ENCODE measurements at regions not wholly inside any gene's neighbourhood (a gene's known extent, or its start where the extent isn't known, plus 50 kb on each side); places are given as distances from the start of the nearest gene placed in this dataset.
A peak's percentile ranks its signal among the peaks of the same experiment; 100 is the strongest.

DNA sequence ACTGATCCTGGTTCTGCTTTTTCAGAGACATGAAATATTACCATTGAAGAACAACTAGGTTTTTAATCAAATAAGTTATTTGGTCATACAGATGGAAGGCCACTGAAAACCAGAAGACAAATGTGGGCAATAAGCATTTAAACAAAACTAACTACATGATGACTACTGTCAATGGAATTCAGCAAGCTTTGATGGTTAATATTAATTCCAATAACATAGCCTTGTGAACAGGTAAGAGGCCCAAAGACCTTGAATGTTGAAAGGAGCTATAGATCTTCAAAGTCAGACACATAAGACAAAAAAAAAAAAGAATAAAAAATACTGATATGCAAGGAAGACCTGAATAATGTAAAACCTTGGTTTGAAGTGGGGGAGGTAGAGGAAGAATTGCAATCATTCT is 1955.6 kb upstream of the CELF4 start:
- no peaks in the 10 kb centered on the region for H4K20me1 ChIP-seq (ENCODE audit: low read depth)
- no peaks in the 10 kb centered on the region for H3K9me3 Mint-ChIP-seq
- H3K27me3 Mint-ChIP-seq (ENCODE audit: insufficient read depth, low read depth) = peaks cover 2% of the 10 kb centered on the region
- H3K79me2 ChIP-seq (ENCODE audit: low read depth) = no peaks in the 10 kb centered on the region
- no peak for TF ChIP-seq EZH2 (IDR thresholded peaks at IDR 0.05)
- no peak for DNase-seq (ENCODE audit: low spot score)
- H3K9me3 ChIP-seq (ENCODE audit: low read depth) = no peaks in the 10 kb centered on the region
- no peaks in the 10 kb centered on the region for H3K36me3 Mint-ChIP-seq
- no peak overlapping the region for H3K4me2 ChIP-seq
- H3K4me3 Mint-ChIP-seq = no peak overlapping the region
- no peaks in the 10 kb centered on the region for H3K4me1 ChIP-seq
- no peak overlapping the region for H3K9ac ChIP-seq
- H3K27me3 ChIP-seq = no peaks in the 10 kb centered on the region
- no peaks in the 10 kb centered on the region for H3K36me3 ChIP-seq
- peaks cover 3% of the 10 kb centered on the region for H3K4me1 Mint-ChIP-seq
- no peak overlapping the region for H3K4me3 ChIP-seq
- H3F3A ChIP-seq (ENCODE audit: low read depth) = no peaks in the 10 kb centered on the region
- H3K27ac Mint-ChIP-seq = no peak overlapping the region
- H3K27ac ChIP-seq = no peak overlapping the region
- H2AFZ ChIP-seq (replicated peaks) = no peak overlapping the region

DNA sequence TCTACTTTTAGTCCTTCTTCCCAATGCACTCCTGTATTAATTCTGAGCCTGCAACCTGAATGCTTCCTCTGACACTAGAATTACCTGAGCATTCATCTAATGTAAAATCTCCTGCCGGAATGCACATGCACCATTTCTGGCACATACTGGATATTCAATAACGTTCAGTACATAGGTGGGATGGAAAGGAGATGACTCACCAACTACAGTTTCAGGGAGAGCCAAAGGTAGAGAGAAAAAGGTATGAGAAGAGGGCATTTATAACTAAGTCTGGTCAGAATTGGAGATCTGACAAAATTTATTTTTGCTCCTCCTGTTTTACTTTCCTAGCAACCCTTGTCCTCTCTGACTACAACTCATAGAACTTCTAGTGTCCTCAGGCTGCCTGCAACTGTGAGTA is 1954.1 kb upstream of the CELF4 start:
- Histone ChIP-seq H3K4me3 (no peak overlapping the region), H3K36me3 (no peaks in the 10 kb centered on the region), H4K20me1 (ENCODE audit: low read depth) (no peaks in the 10 kb centered on the region), H2AFZ (replicated peaks) (no peak overlapping the region), H3K4me2 (no peak overlapping the region), H3K9me3 (ENCODE audit: low read depth) (no peaks in the 10 kb centered on the region), H3F3A (ENCODE audit: low read depth) (no peaks in the 10 kb centered on the region), H3K9ac (no peak overlapping the region), H3K4me1 (peaks cover 6% of the 10 kb centered on the region), H3K27ac (no peak overlapping the region), H3K79me2 (ENCODE audit: low read depth) (no peaks in the 10 kb centered on the region), H3K27me3 (no peaks in the 10 kb centered on the region)
- Mint-ChIP-seq H3K27ac (no peak overlapping the region), H3K27me3 (ENCODE audit: insufficient read depth, low read depth) (peaks cover 2% of the 10 kb centered on the region), H3K36me3 (no peaks in the 10 kb centered on the region), H3K9me3 (no peaks in the 10 kb centered on the region), H3K4me3 (no peak overlapping the region), H3K4me1 (peaks cover 3% of the 10 kb centered on the region)
- DNase-seq (ENCODE audit: low spot score) = no peak
- TF ChIP-seq, protein P1, sequence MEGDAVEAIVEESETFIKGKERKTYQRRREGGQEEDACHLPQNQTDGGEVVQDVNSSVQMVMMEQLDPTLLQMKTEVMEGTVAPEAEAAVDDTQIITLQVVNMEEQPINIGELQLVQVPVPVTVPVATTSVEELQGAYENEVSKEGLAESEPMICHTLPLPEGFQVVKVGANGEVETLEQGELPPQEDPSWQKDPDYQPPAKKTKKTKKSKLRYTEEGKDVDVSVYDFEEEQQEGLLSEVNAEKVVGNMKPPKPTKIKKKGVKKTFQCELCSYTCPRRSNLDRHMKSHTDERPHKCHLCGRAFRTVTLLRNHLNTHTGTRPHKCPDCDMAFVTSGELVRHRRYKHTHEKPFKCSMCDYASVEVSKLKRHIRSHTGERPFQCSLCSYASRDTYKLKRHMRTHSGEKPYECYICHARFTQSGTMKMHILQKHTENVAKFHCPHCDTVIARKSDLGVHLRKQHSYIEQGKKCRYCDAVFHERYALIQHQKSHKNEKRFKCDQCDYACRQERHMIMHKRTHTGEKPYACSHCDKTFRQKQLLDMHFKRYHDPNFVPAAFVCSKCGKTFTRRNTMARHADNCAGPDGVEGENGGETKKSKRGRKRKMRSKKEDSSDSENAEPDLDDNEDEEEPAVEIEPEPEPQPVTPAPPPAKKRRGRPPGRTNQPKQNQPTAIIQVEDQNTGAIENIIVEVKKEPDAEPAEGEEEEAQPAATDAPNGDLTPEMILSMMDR (IDR thresholded peaks at IDR 0.05) = no peak
- TF ChIP-seq EZH2phosphoT487 (IDR thresholded peaks at IDR 0.05) (no peak), EZH2 (IDR thresholded peaks at IDR 0.05) (no peak)

DNA sequence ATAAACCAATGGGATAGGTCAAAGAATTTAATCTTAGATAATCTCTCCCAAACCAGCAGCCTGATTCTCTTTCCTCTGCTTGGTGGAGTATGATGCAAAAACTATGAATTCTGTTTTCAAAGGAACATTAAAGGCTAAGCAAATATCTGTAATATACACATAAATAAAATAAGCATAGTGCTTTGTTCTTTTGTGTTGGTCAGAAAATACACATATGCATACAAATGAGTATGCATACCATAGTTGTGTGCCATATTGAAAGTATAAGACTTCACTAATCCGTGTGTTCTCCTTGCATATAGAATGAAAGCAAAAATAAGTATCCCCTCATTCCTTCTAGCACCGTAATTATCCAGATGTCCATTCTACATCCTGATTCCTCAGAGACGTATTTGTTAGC is 1949.7 kb upstream of the CELF4 start:
- Histone ChIP-seq H3K36me3 (no peaks in the 10 kb centered on the region), H3K4me1 (peaks cover 24% of the 10 kb centered on the region), H3K27ac (no peak overlapping the region), H3K4me2 (peak overlapping the region; percentile 15), H4K20me1 (ENCODE audit: low read depth) (no peaks in the 10 kb centered on the region), H3K9ac (no peak overlapping the region), H3K4me3 (no peak overlapping the region), H3K79me2 (ENCODE audit: low read depth) (no peaks in the 10 kb centered on the region), H3K9me3 (ENCODE audit: low read depth) (no peaks in the 10 kb centered on the region), H3F3A (ENCODE audit: low read depth) (no peaks in the 10 kb centered on the region), H3K27me3 (no peaks in the 10 kb centered on the region), H2AFZ (replicated peaks) (no peak overlapping the region)
- peaks cover 1% of the 10 kb centered on the region for H3K36me3 Mint-ChIP-seq
- no peak overlapping the region for H3K4me3 Mint-ChIP-seq
- peaks cover 16% of the 10 kb centered on the region for H3K4me1 Mint-ChIP-seq
- DNase-seq (ENCODE audit: low spot score) = no peak
- H3K9me3 Mint-ChIP-seq = no peaks in the 10 kb centered on the region
- no peaks in the 10 kb centered on the region for H3K27me3 Mint-ChIP-seq (ENCODE audit: insufficient read depth, low read depth)
- TF ChIP-seq, protein P1 (IDR thresholded peaks at IDR 0.05) = no peak
- TF ChIP-seq EZH2phosphoT487 (IDR thresholded peaks at IDR 0.05) (no peak), EZH2 (IDR thresholded peaks at IDR 0.05) (no peak)
- H3K27ac Mint-ChIP-seq = no peak overlapping the region

DNA sequence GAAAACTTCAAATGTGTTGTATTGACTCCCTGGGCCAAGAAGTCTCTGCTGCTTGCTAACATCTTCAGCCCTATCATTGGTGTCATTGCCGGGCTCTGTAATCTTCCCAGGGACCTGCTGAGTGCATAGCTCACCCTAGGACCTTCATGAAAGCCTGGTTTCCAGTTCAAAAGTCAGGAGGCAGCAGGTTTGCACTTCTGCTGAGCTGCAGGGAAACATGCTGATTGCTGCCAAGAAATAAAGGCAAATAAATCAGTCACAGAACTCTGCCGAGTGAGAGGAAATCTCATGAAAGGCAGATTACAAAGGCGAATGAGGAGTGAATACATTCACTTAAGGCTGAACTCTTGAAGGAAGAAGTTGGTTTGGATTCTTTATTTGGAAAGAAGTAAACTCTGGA is 1947.6 kb upstream of the CELF4 start:
- H4K20me1 ChIP-seq (ENCODE audit: low read depth) = no peaks in the 10 kb centered on the region
- no peaks in the 10 kb centered on the region for H3K9me3 ChIP-seq (ENCODE audit: low read depth)
- Mint-ChIP-seq H3K27ac (no peak overlapping the region), H3K36me3 (peaks cover 1% of the 10 kb centered on the region), H3K27me3 (ENCODE audit: insufficient read depth, low read depth) (peaks cover 2% of the 10 kb centered on the region), H3K4me3 (no peak overlapping the region), H3K9me3 (no peaks in the 10 kb centered on the region), H3K4me1 (peaks cover 16% of the 10 kb centered on the region)
- no peak overlapping the region for H3K4me3 ChIP-seq
- no peak overlapping the region for H2AFZ ChIP-seq (replicated peaks)
- H3K36me3 ChIP-seq = no peaks in the 10 kb centered on the region
- H3K27me3 ChIP-seq = no peaks in the 10 kb centered on the region
- no peak overlapping the region for H3K9ac ChIP-seq
- TF ChIP-seq EZH2 (IDR thresholded peaks at IDR 0.05) (no peak), EZH2phosphoT487 (IDR thresholded peaks at IDR 0.05) (no peak)
- TF ChIP-seq, protein P1 (IDR thresholded peaks at IDR 0.05) = no peak
- peak overlapping the region; percentile 38 for H3K27ac ChIP-seq
- H3K79me2 ChIP-seq (ENCODE audit: low read depth) = no peaks in the 10 kb centered on the region
- peak overlapping the region; percentile 3 for H3K4me2 ChIP-seq
- no peaks in the 10 kb centered on the region for H3F3A ChIP-seq (ENCODE audit: low read depth)
- peaks cover 24% of the 10 kb centered on the region for H3K4me1 ChIP-seq
- DNase-seq (ENCODE audit: low spot score) = no peak
